HEK293 (cell line): ENCODE measurements at regions not wholly inside any gene's neighbourhood (a gene's known extent, or its start where the extent isn't known, plus 50 kb on each side); places are given as distances from the start of the nearest gene placed in this dataset.

Experiments used
- KLF1 ChIP-seq: fragments of 450-650 bp; formaldehyde crosslinking; IDR thresholded peaks from 2 replicates; pipeline ENCODE4 v1.5.1; 2016; ENCODE audit warnings: missing biosample characterization, missing genetic modification characterization
- KLF16 ChIP-seq: fragments of 450-650 bp; formaldehyde crosslinking; IDR thresholded peaks from 2 replicates; pipeline ENCODE4 v1.5.1; 2017; ENCODE audit warnings: missing biosample characterization, missing genetic modification characterization
- KLF9 ChIP-seq: fragments of 450-650 bp; formaldehyde crosslinking; IDR thresholded peaks from 2 replicates; pipeline ENCODE4 v1.5.1; 2016; ENCODE audit warnings: missing biosample characterization, missing genetic modification characterization, low read depth
- PRDM1 ChIP-seq: fragments of 450-650 bp; formaldehyde crosslinking; IDR thresholded peaks from 2 replicates; pipeline ENCODE4; 2016; ENCODE audit warnings: missing biosample characterization, missing genetic modification characterization
- SALL2 ChIP-seq: fragments of 450-650 bp; formaldehyde crosslinking; IDR thresholded peaks from 2 replicates; pipeline ENCODE4 v1.5.0; 2017; ENCODE audit warnings: missing biosample characterization, mild to moderate bottlenecking, missing genetic modification characterization, borderline replicate concordance
- YY1 ChIP-seq: fragments of 450-650 bp; formaldehyde crosslinking; IDR thresholded peaks from 2 replicates; pipeline ENCODE4 v1.5.1; 2018; ENCODE audit warnings: missing biosample characterization, missing genetic modification characterization
- ZBTB1 ChIP-seq: fragments of 450-650 bp; formaldehyde crosslinking; IDR thresholded peaks from 2 replicates; pipeline ENCODE4 v1.5.1; 2016; ENCODE audit warnings: missing biosample characterization, missing genetic modification characterization
- ZNF121 ChIP-seq: fragments of 450-650 bp; formaldehyde crosslinking; IDR thresholded peaks from 2 replicates; pipeline ENCODE4 v1.5.1; 2016; ENCODE audit warnings: missing biosample characterization, missing genetic modification characterization
- ZNF792 ChIP-seq: fragments of 450-650 bp; formaldehyde crosslinking; IDR thresholded peaks from 2 replicates; pipeline ENCODE4 v1.5.1; 2016; ENCODE audit warnings: missing biosample characterization, missing genetic modification characterization
- TF ChIP-seq, protein P1 (sequence below): fragments of 450-650 bp; formaldehyde crosslinking; IDR thresholded peaks from 2 replicates; pipeline ENCODE4 v1.5.1; 2016; ENCODE audit warnings: missing biosample characterization, missing genetic modification characterization
- TF ChIP-seq, protein P2 (sequence below): fragments of 450-650 bp; formaldehyde crosslinking; IDR thresholded peaks from 2 replicates; pipeline ENCODE4 v1.5.1; 2016; ENCODE audit warnings: missing biosample characterization, missing genetic modification characterization
- TF ChIP-seq, protein P3 (sequence below): fragments of 450-650 bp; formaldehyde crosslinking; optimal IDR thresholded peaks from 2 replicates; pipeline ENCODE3; 2016; ENCODE audit warnings: missing biosample characterization, mild to moderate bottlenecking, missing genetic modification characterization
- TF ChIP-seq, protein P4 (sequence below): fragments of 450-650 bp; formaldehyde crosslinking; IDR thresholded peaks from 2 replicates; pipeline ENCODE4 v1.5.1; 2016; ENCODE audit warnings: missing biosample characterization, missing genetic modification characterization
- TF ChIP-seq, protein P5 (sequence below): fragments of 450-650 bp; formaldehyde crosslinking; IDR thresholded peaks from 2 replicates; pipeline ENCODE4 v1.5.1; 2017; ENCODE audit warnings: missing biosample characterization, missing genetic modification characterization

DNA sequence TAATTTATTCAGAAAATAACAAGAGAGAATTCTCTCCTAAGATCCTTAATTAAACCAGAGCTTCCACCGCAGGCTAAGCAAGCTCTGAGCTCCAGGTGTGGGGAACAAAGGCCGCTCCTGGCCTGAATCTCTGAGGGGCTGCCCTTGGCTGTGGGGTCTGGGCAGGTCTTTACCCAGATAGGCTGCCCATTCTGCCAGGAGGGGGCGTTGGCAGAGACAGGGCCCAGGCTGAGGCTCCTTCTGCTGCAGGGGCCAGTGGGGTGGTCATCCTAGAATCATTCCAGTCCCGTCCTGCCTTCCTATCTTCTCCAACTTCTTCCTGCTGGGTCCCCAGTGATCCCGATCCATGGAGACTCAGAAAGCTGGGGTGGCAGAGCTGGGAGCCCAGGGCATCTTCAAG, 82.9 kb upstream of the POU3F1 start:
- TF ChIP-seq, protein P1, sequence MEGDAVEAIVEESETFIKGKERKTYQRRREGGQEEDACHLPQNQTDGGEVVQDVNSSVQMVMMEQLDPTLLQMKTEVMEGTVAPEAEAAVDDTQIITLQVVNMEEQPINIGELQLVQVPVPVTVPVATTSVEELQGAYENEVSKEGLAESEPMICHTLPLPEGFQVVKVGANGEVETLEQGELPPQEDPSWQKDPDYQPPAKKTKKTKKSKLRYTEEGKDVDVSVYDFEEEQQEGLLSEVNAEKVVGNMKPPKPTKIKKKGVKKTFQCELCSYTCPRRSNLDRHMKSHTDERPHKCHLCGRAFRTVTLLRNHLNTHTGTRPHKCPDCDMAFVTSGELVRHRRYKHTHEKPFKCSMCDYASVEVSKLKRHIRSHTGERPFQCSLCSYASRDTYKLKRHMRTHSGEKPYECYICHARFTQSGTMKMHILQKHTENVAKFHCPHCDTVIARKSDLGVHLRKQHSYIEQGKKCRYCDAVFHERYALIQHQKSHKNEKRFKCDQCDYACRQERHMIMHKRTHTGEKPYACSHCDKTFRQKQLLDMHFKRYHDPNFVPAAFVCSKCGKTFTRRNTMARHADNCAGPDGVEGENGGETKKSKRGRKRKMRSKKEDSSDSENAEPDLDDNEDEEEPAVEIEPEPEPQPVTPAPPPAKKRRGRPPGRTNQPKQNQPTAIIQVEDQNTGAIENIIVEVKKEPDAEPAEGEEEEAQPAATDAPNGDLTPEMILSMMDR, result no peak
- TF ChIP-seq ZNF792 (tag by site-specific recombination), result no peak
- no peak for TF ChIP-seq KLF16 (tag by site-specific recombination)
- no peak for TF ChIP-seq YY1 (tag by site-specific recombination)
- TF ChIP-seq PRDM1 (tag by site-specific recombination), result no peak
- TF ChIP-seq KLF1 (tag by site-specific recombination), result no peak
- TF ChIP-seq, protein P2, sequence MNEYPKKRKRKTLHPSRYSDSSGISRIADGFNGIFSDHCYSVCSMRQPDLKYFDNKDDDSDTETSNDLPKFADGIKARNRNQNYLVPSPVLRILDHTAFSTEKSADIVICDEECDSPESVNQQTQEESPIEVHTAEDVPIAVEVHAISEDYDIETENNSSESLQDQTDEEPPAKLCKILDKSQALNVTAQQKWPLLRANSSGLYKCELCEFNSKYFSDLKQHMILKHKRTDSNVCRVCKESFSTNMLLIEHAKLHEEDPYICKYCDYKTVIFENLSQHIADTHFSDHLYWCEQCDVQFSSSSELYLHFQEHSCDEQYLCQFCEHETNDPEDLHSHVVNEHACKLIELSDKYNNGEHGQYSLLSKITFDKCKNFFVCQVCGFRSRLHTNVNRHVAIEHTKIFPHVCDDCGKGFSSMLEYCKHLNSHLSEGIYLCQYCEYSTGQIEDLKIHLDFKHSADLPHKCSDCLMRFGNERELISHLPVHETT (tag by site-specific recombination), result no peak
- no peak for TF ChIP-seq ZNF121 (tag by site-specific recombination)
- TF ChIP-seq, protein P3, sequence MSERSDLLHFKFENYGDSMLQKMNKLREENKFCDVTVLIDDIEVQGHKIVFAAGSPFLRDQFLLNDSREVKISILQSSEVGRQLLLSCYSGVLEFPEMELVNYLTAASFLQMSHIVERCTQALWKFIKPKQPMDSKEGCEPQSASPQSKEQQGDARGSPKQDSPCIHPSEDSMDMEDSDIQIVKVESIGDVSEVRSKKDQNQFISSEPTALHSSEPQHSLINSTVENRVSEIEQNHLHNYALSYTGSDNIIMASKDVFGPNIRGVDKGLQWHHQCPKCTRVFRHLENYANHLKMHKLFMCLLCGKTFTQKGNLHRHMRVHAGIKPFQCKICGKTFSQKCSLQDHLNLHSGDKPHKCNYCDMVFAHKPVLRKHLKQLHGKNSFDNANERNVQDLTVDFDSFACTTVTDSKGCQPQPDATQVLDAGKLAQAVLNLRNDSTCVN (tag by site-specific recombination), result no peak
- TF ChIP-seq, protein P4, sequence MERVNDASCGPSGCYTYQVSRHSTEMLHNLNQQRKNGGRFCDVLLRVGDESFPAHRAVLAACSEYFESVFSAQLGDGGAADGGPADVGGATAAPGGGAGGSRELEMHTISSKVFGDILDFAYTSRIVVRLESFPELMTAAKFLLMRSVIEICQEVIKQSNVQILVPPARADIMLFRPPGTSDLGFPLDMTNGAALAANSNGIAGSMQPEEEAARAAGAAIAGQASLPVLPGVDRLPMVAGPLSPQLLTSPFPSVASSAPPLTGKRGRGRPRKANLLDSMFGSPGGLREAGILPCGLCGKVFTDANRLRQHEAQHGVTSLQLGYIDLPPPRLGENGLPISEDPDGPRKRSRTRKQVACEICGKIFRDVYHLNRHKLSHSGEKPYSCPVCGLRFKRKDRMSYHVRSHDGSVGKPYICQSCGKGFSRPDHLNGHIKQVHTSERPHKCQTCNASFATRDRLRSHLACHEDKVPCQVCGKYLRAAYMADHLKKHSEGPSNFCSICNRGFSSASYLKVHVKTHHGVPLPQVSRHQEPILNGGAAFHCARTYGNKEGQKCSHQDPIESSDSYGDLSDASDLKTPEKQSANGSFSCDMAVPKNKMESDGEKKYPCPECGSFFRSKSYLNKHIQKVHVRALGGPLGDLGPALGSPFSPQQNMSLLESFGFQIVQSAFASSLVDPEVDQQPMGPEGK (tag by site-specific recombination), result no peak
- no peak for TF ChIP-seq ZBTB1 (tag by site-specific recombination)
- TF ChIP-seq, protein P5, sequence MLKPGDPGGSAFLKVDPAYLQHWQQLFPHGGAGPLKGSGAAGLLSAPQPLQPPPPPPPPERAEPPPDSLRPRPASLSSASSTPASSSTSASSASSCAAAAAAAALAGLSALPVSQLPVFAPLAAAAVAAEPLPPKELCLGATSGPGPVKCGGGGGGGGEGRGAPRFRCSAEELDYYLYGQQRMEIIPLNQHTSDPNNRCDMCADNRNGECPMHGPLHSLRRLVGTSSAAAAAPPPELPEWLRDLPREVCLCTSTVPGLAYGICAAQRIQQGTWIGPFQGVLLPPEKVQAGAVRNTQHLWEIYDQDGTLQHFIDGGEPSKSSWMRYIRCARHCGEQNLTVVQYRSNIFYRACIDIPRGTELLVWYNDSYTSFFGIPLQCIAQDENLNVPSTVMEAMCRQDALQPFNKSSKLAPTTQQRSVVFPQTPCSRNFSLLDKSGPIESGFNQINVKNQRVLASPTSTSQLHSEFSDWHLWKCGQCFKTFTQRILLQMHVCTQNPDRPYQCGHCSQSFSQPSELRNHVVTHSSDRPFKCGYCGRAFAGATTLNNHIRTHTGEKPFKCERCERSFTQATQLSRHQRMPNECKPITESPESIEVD, result no peak
- no peak for TF ChIP-seq SALL2 (tag by site-specific recombination)
- TF ChIP-seq KLF9 (tag by site-specific recombination), result no peak
